ENCODE measurements at regions not wholly inside any gene's neighbourhood (a gene's known extent, or its start where the extent isn't known, plus 50 kb on each side); places are given as distances from the start of the nearest gene placed in this dataset.

- H3K27ac ChIP-seq (ENCODE audit: low read depth in 1 of 2, low read length in 2 of 2) = no peak overlapping the region
- H3K4me1 ChIP-seq (ENCODE audit: control insufficient read depth in 4 of 4, insufficient read depth in 4 of 4, low read length in 3 of 4) = no peaks in the 10 kb centered on the region
- no peak overlapping the region for H3K4me3 ChIP-seq (ENCODE audit: low read depth in 1 of 3, low read length in 3 of 3)
- H3K9me3 ChIP-seq (ENCODE audit: control insufficient read depth in 4 of 4, low read length in 3 of 4) = peaks cover 0 to 3% (median 1%) of the 10 kb centered on the region in 4 donors
- no peaks in the 10 kb centered on the region for H3K36me3 ChIP-seq (ENCODE audit: control insufficient read depth in 4 of 4, insufficient read depth in 3 of 4, low read depth in 1 of 4, low read length in 3 of 4)
- 85% methylated on average over 4 of the region's 4 CpGs for WGBS
- no peaks in the 10 kb centered on the region for H3K27me3 ChIP-seq (ENCODE audit: control insufficient read depth in 4 of 4, insufficient read depth in 4 of 4, low read length in 3 of 4)
- no peak overlapping the region for H3K9ac ChIP-seq (ENCODE audit: low read depth in 1 of 2, low read length in 2 of 2)
- no peak for DNase-seq (ENCODE audit: low spot score)
- TF ChIP-seq EGR1 (IDR thresholded peaks at IDR 0.05; ENCODE audit: low read depth in 2 of 2) (no peak), RAD21 (IDR thresholded peaks at IDR 0.05) (no peak), REST (IDR thresholded peaks at IDR 0.05) (no peak), SP1 (IDR thresholded peaks at IDR 0.05) (no peak), FOXA1 (IDR thresholded peaks at IDR 0.05) (no peak), GABPA (IDR thresholded peaks at IDR 0.05 in 1 of 2, conservative IDR thresholded peaks at IDR 0.05 in 1 of 2) (no peak), ZBTB33 (IDR thresholded peaks at IDR 0.05) (no peak), ATF3 (IDR thresholded peaks at IDR 0.05) (no peak), NR2F2 (IDR thresholded peaks at IDR 0.05) (no peak), HNF4A (conservative IDR thresholded peaks at IDR 0.05) (no peak)
These were observed 140.9 kb upstream of the WSB1 start for GRCh38 chr17:27153005-27153404.

- Histone ChIP-seq H3K27ac (ENCODE audit: low read depth in 1 of 2, low read length in 2 of 2) (no peak overlapping the region), H3K27me3 (ENCODE audit: control insufficient read depth in 4 of 4, insufficient read depth in 4 of 4, low read length in 3 of 4) (no peaks in the 10 kb centered on the region), H3K9ac (ENCODE audit: low read depth in 1 of 2, low read length in 2 of 2) (no peak overlapping the region), H3K36me3 (ENCODE audit: control insufficient read depth in 4 of 4, insufficient read depth in 3 of 4, low read depth in 1 of 4, low read length in 3 of 4) (no peaks in the 10 kb centered on the region), H3K9me3 (ENCODE audit: control insufficient read depth in 4 of 4, low read length in 3 of 4) (peaks cover 0 to 3% (median 0%) of the 10 kb centered on the region in 4 donors), H3K4me3 (ENCODE audit: low read depth in 1 of 3, low read length in 3 of 3) (no peak overlapping the region), H3K4me1 (ENCODE audit: control insufficient read depth in 4 of 4, insufficient read depth in 4 of 4, low read length in 3 of 4) (no peaks in the 10 kb centered on the region)
- WGBS = 90% methylated on average over 15 of the region's 15 CpGs
- no peak for TF ChIP-seq FOXA1 (IDR thresholded peaks at IDR 0.05)
- TF ChIP-seq HNF4A (conservative IDR thresholded peaks at IDR 0.05) = no peak
- DNase-seq (ENCODE audit: low spot score) = no peak
These were observed 138.0 kb upstream of the WSB1 start for GRCh38 chr17:27155866-27156265.

- Histone ChIP-seq H3K9me3 (ENCODE audit: control insufficient read depth in 4 of 4, low read length in 3 of 4) (peaks cover 0 to 3% (median 0%) of the 10 kb centered on the region in 4 donors), H3K27ac (ENCODE audit: low read depth in 1 of 2, low read length in 2 of 2) (no peak overlapping the region), H3K4me1 (ENCODE audit: control insufficient read depth in 4 of 4, insufficient read depth in 4 of 4, low read length in 3 of 4) (no peaks in the 10 kb centered on the region), H3K36me3 (ENCODE audit: control insufficient read depth in 4 of 4, insufficient read depth in 3 of 4, low read depth in 1 of 4, low read length in 3 of 4) (no peaks in the 10 kb centered on the region), H3K4me3 (ENCODE audit: low read depth in 1 of 3, low read length in 3 of 3) (no peak overlapping the region), H3K27me3 (ENCODE audit: control insufficient read depth in 4 of 4, insufficient read depth in 4 of 4, low read length in 3 of 4) (no peaks in the 10 kb centered on the region), H3K9ac (ENCODE audit: low read depth in 1 of 2, low read length in 2 of 2) (no peak overlapping the region)
- no peak for TF ChIP-seq TAF1 (conservative IDR thresholded peaks at IDR 0.05)
- no peak for TF ChIP-seq YY1 (IDR thresholded peaks at IDR 0.05)
- TF ChIP-seq RXRA (IDR thresholded peaks at IDR 0.05) = no peak
- no peak for TF ChIP-seq SP1 (IDR thresholded peaks at IDR 0.05)
- WGBS = 76% methylated on average over 8 of the region's 8 CpGs
- peak; percentile 16 for DNase-seq (ENCODE audit: low spot score)
These were observed 136.6 kb upstream of the WSB1 start for GRCh38 chr17:27157297-27157696.

Data from liver (tissue), 7 donors.